ENCODE measurements at regions not wholly inside any gene's neighbourhood (a gene's known extent, or its start where the extent isn't known, plus 50 kb on each side); places are given as distances from the start of the nearest gene placed in this dataset.

DNA sequence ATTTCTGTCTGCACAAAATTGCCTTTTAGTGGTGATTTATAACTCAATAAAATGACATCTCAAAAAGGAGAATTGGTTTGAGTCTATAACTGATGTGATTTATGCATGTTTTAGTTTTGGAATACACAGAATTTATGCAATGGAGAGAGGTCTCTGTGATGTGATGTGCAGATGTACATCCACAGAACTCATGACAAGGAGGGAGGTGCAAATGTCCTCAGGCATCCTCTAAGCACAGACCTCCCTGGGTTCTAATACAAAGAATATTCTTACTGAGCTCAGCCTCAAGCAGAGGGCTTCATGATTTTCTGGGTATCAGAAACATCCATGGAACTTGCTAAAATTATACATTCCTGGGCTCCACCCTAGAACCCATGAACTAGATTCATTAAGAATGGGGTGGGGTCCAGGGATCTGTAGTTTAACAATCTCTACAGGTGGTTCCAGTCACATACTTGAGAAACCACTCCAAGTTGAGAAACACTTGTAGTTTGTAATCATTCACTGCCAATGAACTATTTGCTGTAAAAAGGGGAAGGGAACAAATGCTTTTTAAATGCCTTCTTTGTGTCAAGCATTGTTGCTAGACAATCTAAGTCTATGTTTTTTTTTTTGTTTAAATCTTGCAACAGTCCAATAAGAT is 60.2 kb upstream of the NEDD9 start:
- DNase-seq, result no peak

DNA sequence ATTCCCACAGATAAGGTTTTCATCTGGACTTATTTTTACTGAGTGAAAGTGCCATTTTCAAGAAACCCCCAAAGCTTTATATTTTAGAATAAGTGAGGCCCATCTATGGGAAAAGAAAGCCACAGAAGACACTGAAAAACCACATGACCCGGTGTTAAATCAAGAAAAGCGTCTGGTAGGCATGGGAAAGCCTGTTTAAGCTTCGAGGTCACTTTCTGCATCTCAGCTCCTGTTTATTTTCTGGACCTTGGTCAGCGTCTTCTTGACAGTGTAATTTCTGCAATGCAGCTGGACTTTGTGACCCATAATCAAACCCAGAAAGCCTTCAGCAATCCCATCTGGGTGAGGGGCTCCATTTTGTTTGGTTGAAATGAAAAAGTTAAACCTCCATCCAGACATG is 59.6 kb upstream of the NEDD9 start:
- no peak for DNase-seq

DNA sequence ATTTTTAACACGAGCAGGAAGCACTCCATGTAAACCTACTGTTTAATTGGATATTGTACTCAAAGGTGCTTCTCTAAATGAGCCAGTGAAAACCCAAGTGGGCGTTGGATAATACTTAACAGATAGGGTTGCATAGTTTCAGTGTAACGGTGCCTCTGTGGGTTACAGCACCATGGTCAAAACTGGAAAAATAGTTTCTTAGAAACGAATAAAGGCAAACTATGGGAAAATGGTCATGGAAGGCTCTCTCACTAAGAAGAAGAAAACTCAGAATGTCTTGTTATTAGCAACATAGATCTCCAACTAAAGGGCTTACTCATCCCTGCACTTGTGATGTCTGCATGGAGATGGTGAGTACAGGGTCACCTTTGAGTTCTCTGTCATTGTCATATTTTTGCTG is 59.1 kb upstream of the NEDD9 start:
- DNase-seq, result no peak

DNA sequence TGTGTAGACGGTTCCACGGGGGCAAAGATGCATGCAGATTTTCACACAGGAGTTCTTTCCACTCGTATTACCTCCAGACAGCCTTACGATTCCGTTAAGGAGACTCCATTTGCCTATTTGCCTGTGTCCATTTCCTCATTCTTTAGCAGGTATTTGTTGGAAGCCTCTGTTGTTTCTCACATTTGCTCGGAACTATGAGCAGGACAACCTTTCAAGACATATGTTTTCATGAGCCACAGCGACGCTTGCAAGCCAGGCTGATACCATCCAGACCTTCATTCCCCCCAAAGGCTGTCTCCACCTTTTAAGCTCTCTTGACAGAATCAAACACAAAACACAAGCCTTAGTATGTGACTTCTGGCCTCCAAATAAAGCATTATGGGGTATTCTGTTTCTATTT is 57.6 kb upstream of the NEDD9 start:
- DNase-seq, result no peak

DNA sequence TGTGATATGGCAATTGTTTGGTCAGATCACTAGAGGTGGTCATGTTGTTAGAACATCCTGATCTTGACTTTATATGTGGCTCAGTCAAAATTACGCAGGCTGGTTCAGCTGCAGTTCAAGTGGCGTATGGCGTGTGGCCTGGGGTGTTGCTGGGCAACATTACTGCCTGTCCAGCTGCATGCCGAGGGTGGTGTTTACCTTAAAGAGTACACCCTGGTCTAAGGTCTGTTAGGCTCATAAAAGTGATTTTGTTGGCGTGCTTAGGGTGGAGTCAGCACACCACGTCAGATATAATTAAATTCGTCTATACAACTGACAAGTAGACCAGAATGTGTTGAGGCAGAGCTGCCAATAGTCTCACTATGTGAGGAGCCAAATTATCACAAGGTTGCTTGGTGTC is 55.6 kb upstream of the NEDD9 start:
- no peak for DNase-seq

DNA sequence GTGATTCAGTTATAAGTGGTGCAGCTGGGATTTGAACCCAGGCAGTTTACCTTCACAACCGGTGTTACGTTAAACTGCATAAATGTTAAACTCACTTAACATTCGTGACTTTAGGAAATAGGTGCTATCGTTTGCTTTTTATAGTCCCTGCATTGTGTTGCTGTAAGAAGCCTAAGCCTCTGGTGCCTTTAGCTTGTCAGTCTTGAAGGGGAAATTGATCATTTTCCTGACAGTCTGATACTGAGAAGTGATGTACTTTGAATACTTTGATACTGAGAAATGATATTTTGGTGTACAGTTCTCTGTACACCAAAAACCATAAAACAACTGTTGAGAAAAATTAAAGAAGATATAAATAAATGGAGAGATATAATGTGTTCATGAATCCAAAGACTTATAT is 52.5 kb upstream of the NEDD9 start:
- DNase-seq, result no peak

DNA sequence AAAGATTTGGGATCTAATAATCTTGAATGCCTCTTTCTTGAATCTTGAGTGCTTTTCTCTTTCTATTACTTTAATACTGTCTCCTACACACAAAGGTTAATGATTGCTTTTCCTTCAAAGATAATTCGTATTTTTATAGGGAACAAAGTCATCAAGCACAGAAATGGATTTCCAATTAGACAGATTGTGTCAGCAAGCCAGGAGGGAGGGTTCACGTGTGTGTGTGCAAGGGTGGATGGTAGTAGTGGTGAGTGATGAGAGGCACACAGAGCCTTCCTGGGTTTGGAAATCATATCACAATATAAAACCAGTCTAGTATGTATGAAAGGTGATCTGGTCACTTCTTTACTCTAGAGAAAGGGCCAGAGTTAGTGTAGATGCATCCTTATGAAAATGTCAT is 51.2 kb upstream of the NEDD9 start:
- DNase-seq, result no peak

DNA sequence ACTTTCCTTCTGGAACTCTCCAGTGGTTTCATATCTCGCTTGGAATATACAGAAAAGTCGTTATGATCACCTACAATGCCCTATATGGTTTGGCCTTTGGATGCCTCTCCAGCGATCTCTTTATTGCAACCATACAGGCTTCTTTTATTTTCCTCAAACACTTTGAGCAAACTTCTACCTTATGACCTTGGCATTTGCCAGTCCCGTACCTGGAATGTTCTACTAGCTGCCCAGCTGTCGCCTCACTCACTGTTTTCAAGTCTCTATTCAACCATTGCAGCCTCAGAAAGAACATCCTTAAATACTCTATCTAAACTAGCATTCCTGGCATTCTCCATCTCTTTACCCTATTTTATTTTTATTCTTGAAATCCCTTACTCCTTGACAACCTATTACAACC is 50.4 kb upstream of the NEDD9 start:
- no peak for DNase-seq
